Sigmoid colon (tissue), 4 donors: ENCODE measurements at regions not wholly inside any gene's neighbourhood (a gene's known extent, or its start where the extent isn't known, plus 50 kb on each side); places are given as distances from the start of the nearest gene placed in this dataset.

ENCODE experiments used
- EP300 ChIP-seq, 4 donors: sonication (generic); formaldehyde crosslinking; IDR thresholded peaks; one replicate each; pipeline ENCODE4 v1.6.1; 2017; ENCODE audit warnings: antibody characterized with exemption in 4 of 4
- POLR2A ChIP-seq, 2 donors: fragments of 450-650 bp; IDR thresholded peaks; one replicate each; pipeline ENCODE4 v1.6.1; 2016; ENCODE audit warnings: antibody characterized with exemption in 2 of 2, mild to moderate bottlenecking in 2 of 2, moderate library complexity in 2 of 2
- POLR2AphosphoS5 ChIP-seq, 4 donors: sonication (generic); formaldehyde crosslinking; IDR thresholded peaks; one replicate each; pipeline ENCODE4 v1.6.1; 2017; ENCODE audit warnings: antibody characterized with exemption in 4 of 4
- TF ChIP-seq, protein P1 (sequence below), 4 experiments: fragments of 450-650 bp in 3 of 4; fragments of 200-600 bp in 1 of 4; IDR thresholded peaks; one replicate each; pipeline ENCODE4 v1.5.1; 2016 to 2019; ENCODE audit warnings: antibody characterized with exemption in 4 of 4, mild to moderate bottlenecking in 3 of 4, moderate library complexity in 2 of 4

DNA sequence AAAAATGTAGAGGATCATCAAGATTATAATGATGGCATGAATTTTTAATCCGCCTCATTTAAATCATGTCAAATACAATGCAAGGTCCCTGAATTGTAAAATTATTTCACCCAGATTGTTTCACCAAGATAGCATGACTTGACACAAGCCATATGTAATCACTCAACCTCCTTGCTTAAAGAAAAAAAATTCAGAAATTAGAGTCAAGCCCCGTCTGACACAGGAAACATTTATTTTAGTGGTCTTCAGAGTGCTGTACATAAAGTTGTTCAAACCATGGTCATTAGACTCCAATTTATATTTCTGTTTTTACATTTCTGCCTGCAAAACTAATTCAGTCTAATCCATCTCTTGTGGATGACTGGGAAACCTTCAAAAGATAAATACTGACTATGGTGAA is 200.2 kb downstream of the CBLN4 start:
- TF ChIP-seq, protein P1, sequence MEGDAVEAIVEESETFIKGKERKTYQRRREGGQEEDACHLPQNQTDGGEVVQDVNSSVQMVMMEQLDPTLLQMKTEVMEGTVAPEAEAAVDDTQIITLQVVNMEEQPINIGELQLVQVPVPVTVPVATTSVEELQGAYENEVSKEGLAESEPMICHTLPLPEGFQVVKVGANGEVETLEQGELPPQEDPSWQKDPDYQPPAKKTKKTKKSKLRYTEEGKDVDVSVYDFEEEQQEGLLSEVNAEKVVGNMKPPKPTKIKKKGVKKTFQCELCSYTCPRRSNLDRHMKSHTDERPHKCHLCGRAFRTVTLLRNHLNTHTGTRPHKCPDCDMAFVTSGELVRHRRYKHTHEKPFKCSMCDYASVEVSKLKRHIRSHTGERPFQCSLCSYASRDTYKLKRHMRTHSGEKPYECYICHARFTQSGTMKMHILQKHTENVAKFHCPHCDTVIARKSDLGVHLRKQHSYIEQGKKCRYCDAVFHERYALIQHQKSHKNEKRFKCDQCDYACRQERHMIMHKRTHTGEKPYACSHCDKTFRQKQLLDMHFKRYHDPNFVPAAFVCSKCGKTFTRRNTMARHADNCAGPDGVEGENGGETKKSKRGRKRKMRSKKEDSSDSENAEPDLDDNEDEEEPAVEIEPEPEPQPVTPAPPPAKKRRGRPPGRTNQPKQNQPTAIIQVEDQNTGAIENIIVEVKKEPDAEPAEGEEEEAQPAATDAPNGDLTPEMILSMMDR (IDR thresholded peaks at IDR 0.05) = no peak
- TF ChIP-seq POLR2A (IDR thresholded peaks at IDR 0.05) (no peak), POLR2AphosphoS5 (IDR thresholded peaks at IDR 0.05) (no peak), EP300 (IDR thresholded peaks at IDR 0.05) (no peak)
